ENCODE measurements at regions not wholly inside any gene's neighbourhood (a gene's known extent, or its start where the extent isn't known, plus 50 kb on each side); places are given as distances from the start of the nearest gene placed in this dataset.
A peak's percentile ranks its signal among the peaks of the same experiment; 100 is the strongest.

- no peak for DNase-seq (ENCODE audit: low spot score)
Observed at GRCh38 chr22:49063545-49063890, 764.2 kb downstream of the BRD1 start.

- DNase-seq (ENCODE audit: low spot score): no peak
Observed at GRCh38 chr22:49062802-49063544, 764.7 kb downstream of the BRD1 start.

GRCh38 chr22:49062155-49062801 lies 765.4 kb downstream of the BRD1 start:
- no peak for DNase-seq (ENCODE audit: low spot score)

- DNase-seq (ENCODE audit: low spot score): no peak
Observed at GRCh38 chr22:49057910-49058309, 769.8 kb downstream of the BRD1 start.

GRCh38 chr22:49056301-49056700 lies 771.4 kb downstream of the BRD1 start:
- DNase-seq (ENCODE audit: low spot score): no peak

GRCh38 chr22:49055406-49055805 lies 772.3 kb downstream of the BRD1 start:
- DNase-seq (ENCODE audit: low spot score): no peak

- DNase-seq (ENCODE audit: low spot score): no peak
Observed at GRCh38 chr22:49053578-49053977, 774.1 kb downstream of the BRD1 start.

- no peak for DNase-seq (ENCODE audit: low spot score)
Observed at GRCh38 chr22:49052560-49052959, 775.1 kb downstream of the BRD1 start.

GRCh38 chr22:49052023-49052538 lies 775.6 kb downstream of the BRD1 start:
- no peak for DNase-seq (ENCODE audit: low spot score)

- DNase-seq (ENCODE audit: low spot score): no peak
Observed at GRCh38 chr22:49051491-49052022, 776.1 kb downstream of the BRD1 start.

GRCh38 chr22:49049691-49050090 lies 778.0 kb downstream of the BRD1 start:
- DNase-seq (ENCODE audit: low spot score): no peak

GRCh38 chr22:49048591-49048990 lies 779.1 kb downstream of the BRD1 start:
- no peak for DNase-seq (ENCODE audit: low spot score)

- no peak for DNase-seq (ENCODE audit: low spot score)
Observed at GRCh38 chr22:49047447-49047846, 780.2 kb downstream of the BRD1 start.

GRCh38 chr22:49046546-49047361 lies 780.9 kb downstream of the BRD1 start:
- peak; percentile 43 for DNase-seq (ENCODE audit: low spot score)

GRCh38 chr22:49046000-49046545 lies 781.6 kb downstream of the BRD1 start:
- no peak for DNase-seq (ENCODE audit: low spot score)

- no peak for DNase-seq (ENCODE audit: low spot score)
Observed at GRCh38 chr22:49045276-49045675, 782.4 kb downstream of the BRD1 start.

GRCh38 chr22:49044776-49045175 lies 782.9 kb downstream of the BRD1 start:
- no peak for DNase-seq (ENCODE audit: low spot score)

- DNase-seq (ENCODE audit: low spot score): no peak
Observed at GRCh38 chr22:49044091-49044490, 783.6 kb downstream of the BRD1 start.

GRCh38 chr22:49042877-49043859 lies 784.5 kb downstream of the BRD1 start:
- no peak for DNase-seq (ENCODE audit: low spot score)

GRCh38 chr22:49042066-49042465 lies 785.6 kb downstream of the BRD1 start:
- DNase-seq (ENCODE audit: low spot score): no peak

Data from HT-29 (cell line).